ENCODE measurements at regions not wholly inside any gene's neighbourhood (a gene's known extent, or its start where the extent isn't known, plus 50 kb on each side); places are given as distances from the start of the nearest gene placed in this dataset.

- no peak for DNase-seq (ENCODE audit: low read depth)
- no peak overlapping the region for H3K4me3 ChIP-seq (ENCODE audit: low read depth, low read length)
Measured at GRCh38 chr7:33774762-33775523, 130.4 kb upstream of the BMPER start.

GRCh38 chr7:33775790-33776189, 129.5 kb upstream of the BMPER start:
- no peak for TF ChIP-seq CTCF (IDR thresholded peaks at IDR 0.05; ENCODE audit: low read depth, low read length, missing control alignments)
- no peak overlapping the region for H3K4me3 ChIP-seq (ENCODE audit: low read depth, low read length)
- DNase-seq (ENCODE audit: low read depth) = no peak

More at GRCh38 chr7:33774762-33775523, 130.4 kb upstream of the BMPER start:
- no peak for TF ChIP-seq CTCF (IDR thresholded peaks at IDR 0.05; ENCODE audit: low read depth, low read length, missing control alignments)

- H3K4me3 ChIP-seq (ENCODE audit: low read depth, low read length) = no peak overlapping the region
- TF ChIP-seq CTCF (IDR thresholded peaks at IDR 0.05; ENCODE audit: low read depth, low read length, missing control alignments) = no peak
- DNase-seq (ENCODE audit: low read depth) = no peak
Measured at GRCh38 chr7:33776788-33777187, 128.6 kb upstream of the BMPER start.

- no peak overlapping the region for H3K4me3 ChIP-seq (ENCODE audit: low read depth, low read length)
- no peak for DNase-seq (ENCODE audit: low read depth)
- no peak for TF ChIP-seq CTCF (IDR thresholded peaks at IDR 0.05; ENCODE audit: low read depth, low read length, missing control alignments)
Measured at GRCh38 chr7:33778195-33778594, 127.1 kb upstream of the BMPER start.

GRCh38 chr7:33779216-33779615, 126.1 kb upstream of the BMPER start:
- TF ChIP-seq CTCF (IDR thresholded peaks at IDR 0.05; ENCODE audit: low read depth, low read length, missing control alignments) = no peak
- H3K4me3 ChIP-seq (ENCODE audit: low read depth, low read length) = no peak overlapping the region
- no peak for DNase-seq (ENCODE audit: low read depth)

- no peak overlapping the region for H3K4me3 ChIP-seq (ENCODE audit: low read depth, low read length)
- no peak for DNase-seq (ENCODE audit: low read depth)
- TF ChIP-seq CTCF (IDR thresholded peaks at IDR 0.05; ENCODE audit: low read depth, low read length, missing control alignments) = no peak
Measured at GRCh38 chr7:33781167-33781566, 124.2 kb upstream of the BMPER start.

GRCh38 chr7:33781796-33782195, 123.5 kb upstream of the BMPER start:
- H3K4me3 ChIP-seq (ENCODE audit: low read depth, low read length) = no peak overlapping the region
- no peak for TF ChIP-seq CTCF (IDR thresholded peaks at IDR 0.05; ENCODE audit: low read depth, low read length, missing control alignments)
- DNase-seq (ENCODE audit: low read depth) = no peak

Measured in GM12864 (cell line).